ENCODE measurements at regions not wholly inside any gene's neighbourhood (a gene's known extent, or its start where the extent isn't known, plus 50 kb on each side); places are given as distances from the start of the nearest gene placed in this dataset.

DNA sequence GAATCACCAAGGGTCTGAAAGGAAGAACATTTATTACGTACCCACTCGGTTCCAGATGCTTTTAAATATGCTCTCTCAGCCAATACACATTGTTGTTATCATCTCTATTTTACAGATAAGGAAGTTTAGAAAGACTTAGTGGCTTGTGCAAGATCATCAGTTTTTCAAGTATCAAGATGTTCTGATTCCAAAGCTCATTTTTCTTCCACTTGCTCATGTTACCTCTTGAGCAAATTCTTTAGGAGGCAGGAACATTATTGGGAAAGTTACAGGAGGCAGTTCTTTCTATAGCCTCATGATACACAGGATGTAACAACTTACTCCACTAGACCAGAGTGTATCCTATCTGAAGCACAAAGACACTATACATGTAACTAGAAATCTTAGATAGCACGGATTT, 65.0 kb upstream of the MMADHC start:
- Histone ChIP-seq H3K9me3 (ENCODE audit: control insufficient read depth, insufficient read depth, low read depth, low read length) (no peaks in the 10 kb centered on the region), H3K27me3 (ENCODE audit: control insufficient read depth, insufficient read depth, low read length) (no peaks in the 10 kb centered on the region), H3K4me3 (ENCODE audit: low read depth in 2 of 2, low read length in 2 of 2) (no peak overlapping the region), H3K4me1 (ENCODE audit: control insufficient read depth, insufficient read depth, low read length) (peaks cover 12% of the 10 kb centered on the region; the same call in 1 of the 2 replicates), H3K36me3 (ENCODE audit: control insufficient read depth, insufficient read depth, low read length) (no peaks in the 10 kb centered on the region), H3K27ac (ENCODE audit: low read length) (peak overlapping the region; percentile 63; the same call in 1 of the 2 replicates)
- POLR2A ChIA-PET, result no interaction called here
- TF ChIP-seq, protein P1, sequence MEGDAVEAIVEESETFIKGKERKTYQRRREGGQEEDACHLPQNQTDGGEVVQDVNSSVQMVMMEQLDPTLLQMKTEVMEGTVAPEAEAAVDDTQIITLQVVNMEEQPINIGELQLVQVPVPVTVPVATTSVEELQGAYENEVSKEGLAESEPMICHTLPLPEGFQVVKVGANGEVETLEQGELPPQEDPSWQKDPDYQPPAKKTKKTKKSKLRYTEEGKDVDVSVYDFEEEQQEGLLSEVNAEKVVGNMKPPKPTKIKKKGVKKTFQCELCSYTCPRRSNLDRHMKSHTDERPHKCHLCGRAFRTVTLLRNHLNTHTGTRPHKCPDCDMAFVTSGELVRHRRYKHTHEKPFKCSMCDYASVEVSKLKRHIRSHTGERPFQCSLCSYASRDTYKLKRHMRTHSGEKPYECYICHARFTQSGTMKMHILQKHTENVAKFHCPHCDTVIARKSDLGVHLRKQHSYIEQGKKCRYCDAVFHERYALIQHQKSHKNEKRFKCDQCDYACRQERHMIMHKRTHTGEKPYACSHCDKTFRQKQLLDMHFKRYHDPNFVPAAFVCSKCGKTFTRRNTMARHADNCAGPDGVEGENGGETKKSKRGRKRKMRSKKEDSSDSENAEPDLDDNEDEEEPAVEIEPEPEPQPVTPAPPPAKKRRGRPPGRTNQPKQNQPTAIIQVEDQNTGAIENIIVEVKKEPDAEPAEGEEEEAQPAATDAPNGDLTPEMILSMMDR (IDR thresholded peaks at IDR 0.05), result no peak
- no peak for TF ChIP-seq POLR2AphosphoS5 (IDR thresholded peaks at IDR 0.05; ENCODE audit: low read depth, low read length)
- TF ChIP-seq, protein P2, sequence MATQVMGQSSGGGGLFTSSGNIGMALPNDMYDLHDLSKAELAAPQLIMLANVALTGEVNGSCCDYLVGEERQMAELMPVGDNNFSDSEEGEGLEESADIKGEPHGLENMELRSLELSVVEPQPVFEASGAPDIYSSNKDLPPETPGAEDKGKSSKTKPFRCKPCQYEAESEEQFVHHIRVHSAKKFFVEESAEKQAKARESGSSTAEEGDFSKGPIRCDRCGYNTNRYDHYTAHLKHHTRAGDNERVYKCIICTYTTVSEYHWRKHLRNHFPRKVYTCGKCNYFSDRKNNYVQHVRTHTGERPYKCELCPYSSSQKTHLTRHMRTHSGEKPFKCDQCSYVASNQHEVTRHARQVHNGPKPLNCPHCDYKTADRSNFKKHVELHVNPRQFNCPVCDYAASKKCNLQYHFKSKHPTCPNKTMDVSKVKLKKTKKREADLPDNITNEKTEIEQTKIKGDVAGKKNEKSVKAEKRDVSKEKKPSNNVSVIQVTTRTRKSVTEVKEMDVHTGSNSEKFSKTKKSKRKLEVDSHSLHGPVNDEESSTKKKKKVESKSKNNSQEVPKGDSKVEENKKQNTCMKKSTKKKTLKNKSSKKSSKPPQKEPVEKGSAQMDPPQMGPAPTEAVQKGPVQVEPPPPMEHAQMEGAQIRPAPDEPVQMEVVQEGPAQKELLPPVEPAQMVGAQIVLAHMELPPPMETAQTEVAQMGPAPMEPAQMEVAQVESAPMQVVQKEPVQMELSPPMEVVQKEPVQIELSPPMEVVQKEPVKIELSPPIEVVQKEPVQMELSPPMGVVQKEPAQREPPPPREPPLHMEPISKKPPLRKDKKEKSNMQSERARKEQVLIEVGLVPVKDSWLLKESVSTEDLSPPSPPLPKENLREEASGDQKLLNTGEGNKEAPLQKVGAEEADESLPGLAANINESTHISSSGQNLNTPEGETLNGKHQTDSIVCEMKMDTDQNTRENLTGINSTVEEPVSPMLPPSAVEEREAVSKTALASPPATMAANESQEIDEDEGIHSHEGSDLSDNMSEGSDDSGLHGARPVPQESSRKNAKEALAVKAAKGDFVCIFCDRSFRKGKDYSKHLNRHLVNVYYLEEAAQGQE (IDR thresholded peaks at IDR 0.05; ENCODE audit: insufficient read depth in 1 of 2, low read depth in 2 of 2, low read length in 1 of 2), result no peak
- no peak for TF ChIP-seq SIN3A (IDR thresholded peaks at IDR 0.05; ENCODE audit: borderline replicate concordance, insufficient read depth, low read depth, low read length)
- no peak for TF ChIP-seq TCF7L2 (IDR thresholded peaks at IDR 0.05; ENCODE audit: low read depth, low read length)
- BruUV-seq (replicated peaks), result no TSS peak
- in situ Hi-C loops (cut with HindIII; ENCODE audit: low pct_unique_long_range_greater_than_20kb, low sequenced_read_pairs), result no loop called here
- no peak for ATAC-seq
- no peak for DNase-seq (ENCODE audit: low read depth, low spot score)
- intact Hi-C loops (cut with micrococcal nuclease; ENCODE audit: unreplicated experiment), result no loop called here
- CTCF ChIA-PET, result no interaction called here

DNA sequence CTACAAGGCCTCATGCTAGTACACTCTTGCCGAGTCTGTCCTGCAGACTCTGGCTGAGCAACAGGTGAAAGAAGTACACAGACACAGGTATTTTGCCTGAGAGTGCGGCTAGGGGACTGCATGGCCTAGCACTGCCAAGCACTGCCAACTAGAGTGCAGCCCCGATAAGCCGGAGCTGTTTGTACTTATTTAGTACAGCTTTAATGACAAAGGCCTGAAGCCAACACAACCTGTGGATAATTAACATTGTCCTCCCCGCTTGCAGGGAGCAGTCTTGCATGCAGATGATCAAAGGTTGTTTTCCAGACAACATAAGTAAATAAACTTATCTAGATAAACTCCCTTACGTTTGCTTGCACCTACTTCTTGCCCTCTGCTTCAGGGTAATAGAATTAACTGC, 63.7 kb upstream of the MMADHC start:
- ChIA-PET POLR2A (no interaction called here), CTCF (interaction anchor here (0.6 kb wide), 1 partner anchor 1979 kb away, joined by 3 read pairs; no protein-coding TSS in a partner anchor)
- Histone ChIP-seq H3K27me3 (ENCODE audit: control insufficient read depth, insufficient read depth, low read length) (no peaks in the 10 kb centered on the region), H3K9me3 (ENCODE audit: control insufficient read depth, insufficient read depth, low read depth, low read length) (no peaks in the 10 kb centered on the region), H3K27ac (ENCODE audit: low read length) (peak overlapping the region; percentile 77; the same call in 1 of the 2 replicates), H3K4me3 (ENCODE audit: low read depth in 2 of 2, low read length in 2 of 2) (no peak overlapping the region), H3K36me3 (ENCODE audit: control insufficient read depth, insufficient read depth, low read length) (no peaks in the 10 kb centered on the region), H3K4me1 (ENCODE audit: control insufficient read depth, insufficient read depth, low read length) (peaks cover 12% of the 10 kb centered on the region; the same call in 1 of the 2 replicates)
- intact Hi-C loops (cut with micrococcal nuclease; ENCODE audit: unreplicated experiment) (no loop called here), in situ Hi-C loops (cut with HindIII; ENCODE audit: low pct_unique_long_range_greater_than_20kb, low sequenced_read_pairs) (no loop called here)
- peak; percentile 97 for TF ChIP-seq TCF7L2 (IDR thresholded peaks at IDR 0.05; ENCODE audit: low read depth, low read length)
- TF ChIP-seq, protein P1 (IDR thresholded peaks at IDR 0.05), result no peak
- DNase-seq (ENCODE audit: low read depth, low spot score) (no peak), ATAC-seq (peak; percentile 68; the same call in 1 of the 2 replicates)
- BruUV-seq (replicated peaks), result no TSS peak
